NT2/D1 (cell line): ENCODE measurements at regions not wholly inside any gene's neighbourhood (a gene's known extent, or its start where the extent isn't known, plus 50 kb on each side); places are given as distances from the start of the nearest gene placed in this dataset.

Experiments used
- YY1 ChIP-seq: IDR thresholded peaks from 2 replicates; pipeline ENCODE4 v1.6.1; 2011; ENCODE audit not compliant: insufficient read length, insufficient read depth
- ZNF274 ChIP-seq: IDR thresholded peaks from 2 replicates; pipeline ENCODE4 v1.6.1; 2011; ENCODE audit warnings: mild to moderate bottlenecking, low read depth, low read length

DNA sequence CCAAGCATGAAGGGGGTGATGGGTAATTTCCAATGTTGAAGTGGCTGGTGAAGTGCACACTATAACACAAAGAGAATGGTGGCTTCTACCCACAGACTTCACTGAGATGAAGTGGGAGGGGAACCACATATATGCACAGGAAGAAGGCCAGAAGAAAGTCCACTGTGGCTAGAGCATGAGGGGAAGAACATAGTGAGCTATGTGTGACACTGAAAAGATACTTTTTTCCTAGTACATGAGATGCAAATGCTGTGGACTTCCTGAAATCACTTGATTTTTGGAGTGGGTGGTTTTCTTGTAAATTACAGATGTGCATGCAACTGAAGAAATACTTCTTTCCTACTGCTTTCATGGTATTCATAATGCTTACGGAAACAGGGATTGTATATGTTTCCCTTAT lies 115.6 kb upstream of the PHYHIPL start:
- TF ChIP-seq ZNF274 (no peak), YY1 (no peak)
